Nephron (organoid): ENCODE measurements at regions not wholly inside any gene's neighbourhood (a gene's known extent, or its start where the extent isn't known, plus 50 kb on each side); places are given as distances from the start of the nearest gene placed in this dataset.

ENCODE experiments used
- H3K27ac Mint-ChIP-seq, 3 experiments: 2 replicates each; pipeline ENCODE4 v1.8.0; 2020; ENCODE audit warnings: mixed read lengths in 3 of 3, mild to moderate bottlenecking in 2 of 3, moderate library complexity in 1 of 3
- H3K27me3 Mint-ChIP-seq: 2 replicates; pipeline ENCODE4 v1.8.0; 2021; ENCODE audit warnings: low read depth, mild to moderate bottlenecking, moderate library complexity, mixed read lengths
- H3K36me3 Mint-ChIP-seq: 2 replicates; pipeline ENCODE4 v1.8.0; 2020; ENCODE audit warnings: low read depth, mixed read lengths
- H3K4me1 Mint-ChIP-seq: 2 replicates; pipeline ENCODE4 v1.8.0; 2020; ENCODE audit warnings: mixed read lengths
- H3K4me3 Mint-ChIP-seq, 3 experiments: 2 replicates each; pipeline ENCODE4 v1.8.0; 2020; ENCODE audit warnings: mild to moderate bottlenecking in 3 of 3, mixed read lengths in 3 of 3, moderate library complexity in 2 of 3
- H3K9me3 Mint-ChIP-seq: 2 replicates; pipeline ENCODE4 v1.8.0; 2020; ENCODE audit warnings: mixed read lengths
- TF ChIP-seq, protein P1 (sequence below), 3 experiments: fragments of 200-600 bp; sonication (generic); IDR thresholded peaks; one replicate each; pipeline ENCODE4 v1.5.0; 2021; ENCODE audit warnings: antibody characterized with exemption in 3 of 3; ENCODE audit not compliant: unreplicated experiment in 3 of 3

DNA sequence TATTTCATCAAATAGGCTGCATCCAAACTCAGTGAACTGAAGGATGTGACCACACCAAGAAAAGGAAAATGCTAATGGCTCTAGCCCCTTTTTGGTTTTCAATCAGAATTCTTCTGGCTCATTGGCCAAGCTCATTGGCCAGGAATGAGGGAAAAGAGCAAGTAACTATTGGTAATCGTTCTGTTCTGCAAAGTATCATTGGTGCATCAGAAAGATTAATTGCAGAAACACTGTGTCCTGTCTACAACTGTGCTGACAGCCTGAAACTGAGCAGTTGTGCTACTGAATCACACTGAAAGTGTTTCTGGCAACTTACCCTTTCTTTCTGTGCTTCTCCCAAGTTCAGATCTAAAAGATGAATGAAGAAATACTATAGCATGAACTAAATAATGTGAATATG lies 116.4 kb upstream of the ROBO2 start:
- Mint-ChIP-seq H3K4me1 (peaks cover 7% of the 10 kb centered on the region), H3K27ac (no peak overlapping the region), H3K9me3 (no peaks in the 10 kb centered on the region), H3K27me3 (no peaks in the 10 kb centered on the region), H3K4me3 (no peak overlapping the region), H3K36me3 (no peaks in the 10 kb centered on the region)
- TF ChIP-seq, protein P1, sequence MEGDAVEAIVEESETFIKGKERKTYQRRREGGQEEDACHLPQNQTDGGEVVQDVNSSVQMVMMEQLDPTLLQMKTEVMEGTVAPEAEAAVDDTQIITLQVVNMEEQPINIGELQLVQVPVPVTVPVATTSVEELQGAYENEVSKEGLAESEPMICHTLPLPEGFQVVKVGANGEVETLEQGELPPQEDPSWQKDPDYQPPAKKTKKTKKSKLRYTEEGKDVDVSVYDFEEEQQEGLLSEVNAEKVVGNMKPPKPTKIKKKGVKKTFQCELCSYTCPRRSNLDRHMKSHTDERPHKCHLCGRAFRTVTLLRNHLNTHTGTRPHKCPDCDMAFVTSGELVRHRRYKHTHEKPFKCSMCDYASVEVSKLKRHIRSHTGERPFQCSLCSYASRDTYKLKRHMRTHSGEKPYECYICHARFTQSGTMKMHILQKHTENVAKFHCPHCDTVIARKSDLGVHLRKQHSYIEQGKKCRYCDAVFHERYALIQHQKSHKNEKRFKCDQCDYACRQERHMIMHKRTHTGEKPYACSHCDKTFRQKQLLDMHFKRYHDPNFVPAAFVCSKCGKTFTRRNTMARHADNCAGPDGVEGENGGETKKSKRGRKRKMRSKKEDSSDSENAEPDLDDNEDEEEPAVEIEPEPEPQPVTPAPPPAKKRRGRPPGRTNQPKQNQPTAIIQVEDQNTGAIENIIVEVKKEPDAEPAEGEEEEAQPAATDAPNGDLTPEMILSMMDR (IDR thresholded peaks at IDR 0.05; ENCODE audit: unreplicated experiment in 3 of 3) = no peak

DNA sequence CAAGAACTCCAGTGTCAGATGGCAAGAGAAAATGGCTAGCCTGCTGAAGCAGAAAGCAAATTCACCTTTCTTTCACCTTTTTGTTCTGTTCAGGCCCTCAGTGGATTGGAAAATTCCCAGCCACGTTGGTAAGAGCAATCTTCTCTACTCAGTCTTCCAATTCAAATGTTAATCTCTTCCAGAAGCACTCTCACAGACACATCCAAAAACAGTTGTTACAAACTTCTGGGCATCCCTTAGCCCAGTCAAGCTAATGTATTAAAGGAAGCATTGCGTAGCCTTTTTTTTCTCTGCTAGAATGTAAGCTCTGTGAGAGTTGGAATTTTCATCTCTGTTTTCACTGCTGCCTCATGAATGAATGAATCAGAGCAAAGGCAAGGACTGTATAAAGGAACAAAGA lies 109.2 kb upstream of the ROBO2 start:
- TF ChIP-seq, protein P1 (IDR thresholded peaks at IDR 0.05; ENCODE audit: unreplicated experiment in 3 of 3) = no peak
- Mint-ChIP-seq H3K27ac (no peak overlapping the region), H3K9me3 (no peaks in the 10 kb centered on the region), H3K27me3 (no peaks in the 10 kb centered on the region), H3K4me3 (no peak overlapping the region), H3K4me1 (peaks cover 10% of the 10 kb centered on the region), H3K36me3 (no peaks in the 10 kb centered on the region)

DNA sequence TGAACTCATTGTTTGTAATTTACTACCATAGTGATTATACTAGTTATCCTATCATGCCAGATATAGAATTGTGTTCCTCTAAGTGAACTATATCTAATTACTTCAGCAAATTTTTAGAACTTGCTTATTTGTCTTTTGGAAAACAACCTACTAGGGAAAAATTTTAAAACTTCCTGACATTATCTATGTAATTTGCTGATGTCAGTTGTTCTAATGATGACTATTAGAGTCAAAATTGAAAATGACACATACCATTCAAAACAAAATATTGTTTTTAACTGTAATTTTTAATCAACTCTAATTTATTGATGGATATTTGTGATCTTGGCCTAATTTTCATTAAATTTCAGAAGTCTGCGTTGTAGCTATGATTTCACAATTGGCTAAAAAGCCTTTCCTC lies 106.7 kb upstream of the ROBO2 start:
- Mint-ChIP-seq H3K4me1 (peaks cover 3% of the 10 kb centered on the region), H3K36me3 (no peaks in the 10 kb centered on the region), H3K9me3 (no peaks in the 10 kb centered on the region), H3K27me3 (no peaks in the 10 kb centered on the region), H3K27ac (no peak overlapping the region), H3K4me3 (no peak overlapping the region)
- TF ChIP-seq, protein P1 (IDR thresholded peaks at IDR 0.05; ENCODE audit: unreplicated experiment in 3 of 3) = no peak

DNA sequence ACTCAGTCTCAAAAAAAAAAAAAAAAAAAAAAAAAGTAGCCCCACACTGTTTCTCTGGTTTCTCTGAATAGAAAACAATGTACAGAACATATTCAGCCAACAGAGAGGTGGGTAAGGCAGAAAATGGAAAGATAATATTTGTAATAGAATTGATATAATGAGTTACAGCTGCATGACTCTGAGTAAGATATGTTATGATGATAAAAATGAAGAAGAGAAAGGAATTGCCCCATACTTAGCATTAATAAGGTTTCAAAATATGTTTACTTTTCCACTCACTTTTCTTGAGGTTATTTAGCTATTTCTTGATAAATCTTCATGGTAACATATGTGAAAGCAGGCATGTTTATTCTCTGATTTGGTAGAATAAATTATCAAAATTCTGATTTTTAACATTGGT lies 100.9 kb upstream of the ROBO2 start:
- Mint-ChIP-seq H3K36me3 (no peaks in the 10 kb centered on the region), H3K4me1 (peaks cover 5% of the 10 kb centered on the region), H3K4me3 (no peak overlapping the region), H3K9me3 (no peaks in the 10 kb centered on the region), H3K27ac (no peak overlapping the region), H3K27me3 (no peaks in the 10 kb centered on the region)
- TF ChIP-seq, protein P1 (IDR thresholded peaks at IDR 0.05; ENCODE audit: unreplicated experiment in 3 of 3) = no peak

DNA sequence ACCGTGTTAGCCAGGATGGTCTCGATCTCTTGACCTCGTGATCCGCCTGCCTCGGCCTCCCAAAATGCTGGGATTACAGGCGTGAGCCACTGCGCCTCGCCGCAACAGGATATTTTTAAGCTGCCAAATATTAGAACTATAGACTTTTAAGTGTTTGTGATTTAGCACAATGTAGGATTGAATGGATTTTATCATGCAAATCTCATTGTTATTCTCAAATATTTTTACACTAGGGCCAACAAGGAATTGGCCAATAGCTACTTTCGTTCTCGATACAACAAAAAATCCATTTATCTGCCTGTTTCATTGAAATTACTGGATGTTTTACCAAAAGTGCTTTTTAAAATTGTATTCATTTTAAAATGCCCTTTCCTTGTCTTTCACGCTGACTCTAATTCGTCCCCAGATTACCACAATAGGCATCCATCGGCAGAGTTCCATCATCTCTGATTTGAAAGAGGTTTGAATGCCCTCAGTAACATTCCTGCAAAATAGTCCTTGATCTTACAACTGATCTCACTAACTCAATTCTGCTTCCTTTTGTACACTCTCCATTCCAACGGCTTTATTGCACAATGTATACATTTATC lies 99.6 kb upstream of the ROBO2 start:
- H3K36me3 Mint-ChIP-seq = no peaks in the 10 kb centered on the region
- no peak overlapping the region for H3K4me3 Mint-ChIP-seq
- peaks cover 5% of the 10 kb centered on the region for H3K4me1 Mint-ChIP-seq
- TF ChIP-seq, protein P1 (IDR thresholded peaks at IDR 0.05; ENCODE audit: unreplicated experiment in 3 of 3) = no peak
- H3K27me3 Mint-ChIP-seq = no peaks in the 10 kb centered on the region
- no peaks in the 10 kb centered on the region for H3K9me3 Mint-ChIP-seq
- no peak overlapping the region for H3K27ac Mint-ChIP-seq

DNA sequence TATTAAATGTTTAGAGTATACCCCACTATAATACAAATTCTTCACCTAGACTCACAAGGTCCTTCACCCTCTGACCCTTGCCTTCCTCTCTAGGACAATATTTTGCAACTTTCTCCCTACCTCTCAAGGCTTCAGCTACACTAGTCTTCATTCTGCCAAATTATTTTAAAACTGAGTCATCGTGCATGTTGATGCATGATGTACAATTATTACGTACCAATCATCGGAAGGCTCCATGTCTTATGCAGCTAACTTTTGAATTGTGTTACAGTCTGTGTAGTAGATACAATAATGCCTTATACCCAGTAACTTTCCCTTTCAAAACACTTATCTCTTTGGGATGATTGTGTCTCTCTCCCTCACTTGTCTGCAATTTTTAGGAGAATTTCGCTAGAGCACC lies 98.5 kb upstream of the ROBO2 start:
- peaks cover 5% of the 10 kb centered on the region for H3K4me1 Mint-ChIP-seq
- H3K9me3 Mint-ChIP-seq = no peaks in the 10 kb centered on the region
- TF ChIP-seq, protein P1 (IDR thresholded peaks at IDR 0.05; ENCODE audit: unreplicated experiment in 3 of 3) = no peak
- H3K27me3 Mint-ChIP-seq = no peaks in the 10 kb centered on the region
- H3K4me3 Mint-ChIP-seq = no peak overlapping the region
- H3K36me3 Mint-ChIP-seq = no peaks in the 10 kb centered on the region
- no peak overlapping the region for H3K27ac Mint-ChIP-seq
